Neural cell (in vitro differentiated cells): ENCODE measurements at regions not wholly inside any gene's neighbourhood (a gene's known extent, or its start where the extent isn't known, plus 50 kb on each side); places are given as distances from the start of the nearest gene placed in this dataset.

ENCODE experiments used
- EP300 ChIP-seq: fragments of 450-650 bp; conservative IDR thresholded peaks from 2 replicates; pipeline ENCODE4 v1.6.1; 2014; ENCODE audit warnings: antibody characterized with exemption, mild to moderate bottlenecking, moderate library complexity; ENCODE audit not compliant: poor library complexity, severe bottlenecking
- EZH2 ChIP-seq: fragments of 200-600, 300-800 bp; shearing (Covaris generic), sonication (generic); IDR thresholded peaks from 2 replicates; pipeline ENCODE4 v1.6.1; 2014; ENCODE audit warnings: antibody characterized with exemption, low read length, borderline replicate concordance, mild to moderate bottlenecking; ENCODE audit not compliant: insufficient read depth, poor library complexity, severe bottlenecking
- MXI1 ChIP-seq: fragments of 450-650 bp; conservative IDR thresholded peaks from 2 replicates; pipeline ENCODE4 v1.6.1; 2014; ENCODE audit warnings: antibody characterized with exemption, mild to moderate bottlenecking; ENCODE audit not compliant: poor library complexity, severe bottlenecking
- POLR2AphosphoS5 ChIP-seq: IDR thresholded peaks from 2 replicates; pipeline ENCODE4 v1.6.1; 2012
- RAD21 ChIP-seq: fragments of 450-650 bp; conservative IDR thresholded peaks from 2 replicates; pipeline ENCODE4 v1.6.1; 2014; ENCODE audit warnings: antibody characterized with exemption, mild to moderate bottlenecking, moderate library complexity
- SMC3 ChIP-seq: fragments of 450-650 bp; conservative IDR thresholded peaks from 2 replicates; pipeline ENCODE4 v1.6.1; 2014; ENCODE audit warnings: antibody characterized with exemption, mild to moderate bottlenecking, moderate library complexity; ENCODE audit not compliant: poor library complexity
- TF ChIP-seq, protein P1 (sequence below): fragments of 450-650 bp; IDR thresholded peaks from 2 replicates; pipeline ENCODE4 v1.5.1; 2014; ENCODE audit warnings: antibody characterized with exemption, mild to moderate bottlenecking, moderate library complexity; ENCODE audit not compliant: poor library complexity, severe bottlenecking
- TF ChIP-seq, protein P2 (sequence below): IDR thresholded peaks from 2 replicates; pipeline ENCODE4 v1.6.1; 2012; ENCODE audit warnings: borderline replicate concordance

DNA sequence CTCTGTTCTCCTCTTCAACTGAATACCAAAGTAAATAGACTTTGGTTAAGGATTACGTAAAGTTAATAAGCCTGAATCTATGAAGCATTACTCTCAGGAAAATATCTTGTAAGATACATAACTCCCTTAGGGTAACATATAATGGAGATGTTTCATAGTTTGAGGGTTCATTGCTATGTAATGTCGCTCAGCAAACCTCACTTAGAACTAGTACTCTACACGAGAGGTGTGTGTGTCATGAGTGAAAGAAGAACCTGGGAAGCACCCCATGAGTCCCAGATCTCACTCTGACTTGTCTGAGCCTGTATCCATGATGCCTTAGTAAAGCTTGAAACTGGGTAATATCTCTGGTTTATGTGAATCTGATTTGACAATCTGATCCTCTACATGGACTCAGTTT, 429.5 kb upstream of the ANO3 start:
- TF ChIP-seq EP300, result no peak
- TF ChIP-seq, protein P1, sequence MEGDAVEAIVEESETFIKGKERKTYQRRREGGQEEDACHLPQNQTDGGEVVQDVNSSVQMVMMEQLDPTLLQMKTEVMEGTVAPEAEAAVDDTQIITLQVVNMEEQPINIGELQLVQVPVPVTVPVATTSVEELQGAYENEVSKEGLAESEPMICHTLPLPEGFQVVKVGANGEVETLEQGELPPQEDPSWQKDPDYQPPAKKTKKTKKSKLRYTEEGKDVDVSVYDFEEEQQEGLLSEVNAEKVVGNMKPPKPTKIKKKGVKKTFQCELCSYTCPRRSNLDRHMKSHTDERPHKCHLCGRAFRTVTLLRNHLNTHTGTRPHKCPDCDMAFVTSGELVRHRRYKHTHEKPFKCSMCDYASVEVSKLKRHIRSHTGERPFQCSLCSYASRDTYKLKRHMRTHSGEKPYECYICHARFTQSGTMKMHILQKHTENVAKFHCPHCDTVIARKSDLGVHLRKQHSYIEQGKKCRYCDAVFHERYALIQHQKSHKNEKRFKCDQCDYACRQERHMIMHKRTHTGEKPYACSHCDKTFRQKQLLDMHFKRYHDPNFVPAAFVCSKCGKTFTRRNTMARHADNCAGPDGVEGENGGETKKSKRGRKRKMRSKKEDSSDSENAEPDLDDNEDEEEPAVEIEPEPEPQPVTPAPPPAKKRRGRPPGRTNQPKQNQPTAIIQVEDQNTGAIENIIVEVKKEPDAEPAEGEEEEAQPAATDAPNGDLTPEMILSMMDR, result no peak
- no peak for TF ChIP-seq RAD21
- no peak for TF ChIP-seq MXI1
- TF ChIP-seq POLR2AphosphoS5, result no peak
- TF ChIP-seq, protein P2, sequence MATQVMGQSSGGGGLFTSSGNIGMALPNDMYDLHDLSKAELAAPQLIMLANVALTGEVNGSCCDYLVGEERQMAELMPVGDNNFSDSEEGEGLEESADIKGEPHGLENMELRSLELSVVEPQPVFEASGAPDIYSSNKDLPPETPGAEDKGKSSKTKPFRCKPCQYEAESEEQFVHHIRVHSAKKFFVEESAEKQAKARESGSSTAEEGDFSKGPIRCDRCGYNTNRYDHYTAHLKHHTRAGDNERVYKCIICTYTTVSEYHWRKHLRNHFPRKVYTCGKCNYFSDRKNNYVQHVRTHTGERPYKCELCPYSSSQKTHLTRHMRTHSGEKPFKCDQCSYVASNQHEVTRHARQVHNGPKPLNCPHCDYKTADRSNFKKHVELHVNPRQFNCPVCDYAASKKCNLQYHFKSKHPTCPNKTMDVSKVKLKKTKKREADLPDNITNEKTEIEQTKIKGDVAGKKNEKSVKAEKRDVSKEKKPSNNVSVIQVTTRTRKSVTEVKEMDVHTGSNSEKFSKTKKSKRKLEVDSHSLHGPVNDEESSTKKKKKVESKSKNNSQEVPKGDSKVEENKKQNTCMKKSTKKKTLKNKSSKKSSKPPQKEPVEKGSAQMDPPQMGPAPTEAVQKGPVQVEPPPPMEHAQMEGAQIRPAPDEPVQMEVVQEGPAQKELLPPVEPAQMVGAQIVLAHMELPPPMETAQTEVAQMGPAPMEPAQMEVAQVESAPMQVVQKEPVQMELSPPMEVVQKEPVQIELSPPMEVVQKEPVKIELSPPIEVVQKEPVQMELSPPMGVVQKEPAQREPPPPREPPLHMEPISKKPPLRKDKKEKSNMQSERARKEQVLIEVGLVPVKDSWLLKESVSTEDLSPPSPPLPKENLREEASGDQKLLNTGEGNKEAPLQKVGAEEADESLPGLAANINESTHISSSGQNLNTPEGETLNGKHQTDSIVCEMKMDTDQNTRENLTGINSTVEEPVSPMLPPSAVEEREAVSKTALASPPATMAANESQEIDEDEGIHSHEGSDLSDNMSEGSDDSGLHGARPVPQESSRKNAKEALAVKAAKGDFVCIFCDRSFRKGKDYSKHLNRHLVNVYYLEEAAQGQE, result no peak
- no peak for TF ChIP-seq SMC3
- TF ChIP-seq EZH2, result no peak
